Fibroblast of skin of right quadriceps (primary cell): ENCODE measurements at regions not wholly inside any gene's neighbourhood (a gene's known extent, or its start where the extent isn't known, plus 50 kb on each side); places are given as distances from the start of the nearest gene placed in this dataset.
A peak's percentile ranks its signal among the peaks of the same experiment; 100 is the strongest.
"Not testable (repeated sequence)": the region's sequence is repeated elsewhere in the genome, so short reads cannot be mapped to it uniquely, and the experiment has no call there.

Experiments used
- DNase-seq: peaks from one replicate; pipeline ENCODE4 v3.0.0-alpha.2; 2013

- DNase-seq: no peak
These were observed 467.6 kb downstream of the RWDD3 start for GRCh38 chr1:95701450-95702173.

GRCh38 chr1:95703046-95703445 lies 469.0 kb downstream of the RWDD3 start:
- DNase-seq: no peak

- no peak for DNase-seq
These were observed 482.1 kb downstream of the RWDD3 start for GRCh38 chr1:95716097-95716496.

- DNase-seq: no peak
These were observed 482.5 kb downstream of the RWDD3 start for GRCh38 chr1:95716550-95716949.

GRCh38 chr1:95723346-95723745 lies 489.3 kb downstream of the RWDD3 start:
- no peak for DNase-seq

GRCh38 chr1:95728841-95729240 lies 494.8 kb downstream of the RWDD3 start:
- no peak for DNase-seq

- DNase-seq: no peak
These were observed 497.0 kb downstream of the RWDD3 start for GRCh38 chr1:95730986-95731385.

- DNase-seq: no peak
These were observed 497.5 kb downstream of the RWDD3 start for GRCh38 chr1:95731466-95731865.

GRCh38 chr1:95733031-95733430 lies 499.0 kb downstream of the RWDD3 start:
- DNase-seq: no peak

GRCh38 chr1:95733671-95734070 lies 499.7 kb downstream of the RWDD3 start:
- no peak for DNase-seq

- no peak for DNase-seq
These were observed 500.6 kb downstream of the RWDD3 start for GRCh38 chr1:95734560-95734959.

- peak; percentile 75 for DNase-seq
These were observed 508.6 kb downstream of the RWDD3 start for GRCh38 chr1:95742591-95743089.

GRCh38 chr1:95744731-95745130 lies 510.7 kb downstream of the RWDD3 start:
- no peak for DNase-seq

- DNase-seq: no peak
These were observed 518.7 kb downstream of the RWDD3 start for GRCh38 chr1:95752515-95753381.

GRCh38 chr1:95753382-95754016 lies 519.5 kb downstream of the RWDD3 start:
- DNase-seq: no peak

- DNase-seq: no peak
These were observed 520.4 kb downstream of the RWDD3 start for GRCh38 chr1:95754412-95754811.

- no peak for DNase-seq
These were observed 532.0 kb downstream of the RWDD3 start for GRCh38 chr1:95766036-95766435.

- DNase-seq: no peak
These were observed 536.6 kb downstream of the RWDD3 start for GRCh38 chr1:95770581-95770980.

GRCh38 chr1:95778217-95778616 lies 544.2 kb downstream of the RWDD3 start:
- DNase-seq: no peak

GRCh38 chr1:95780836-95781235 lies 546.8 kb downstream of the RWDD3 start:
- no peak for DNase-seq

- DNase-seq: no peak
These were observed 556.1 kb downstream of the RWDD3 start for GRCh38 chr1:95790136-95790535.

GRCh38 chr1:95793893-95794292 lies 559.9 kb downstream of the RWDD3 start:
- no peak for DNase-seq

GRCh38 chr1:95797761-95798160 lies 563.8 kb downstream of the RWDD3 start:
- DNase-seq: not testable (repeated sequence)

GRCh38 chr1:95806171-95806570 lies 572.2 kb downstream of the RWDD3 start:
- no peak for DNase-seq
